NCI-H1417 (cell line): ENCODE measurements at regions not wholly inside any gene's neighbourhood (a gene's known extent, or its start where the extent isn't known, plus 50 kb on each side); places are given as distances from the start of the nearest gene placed in this dataset.
"Not testable (repeated sequence)": the region's sequence is repeated elsewhere in the genome, so short reads cannot be mapped to it uniquely, and the experiment has no call there.

Experiments used
- DNase-seq, 3 experiments: peaks; one replicate each; lab custom pipeline; 2025; lab: John Stamatoyannopoulos, UW

DNA sequence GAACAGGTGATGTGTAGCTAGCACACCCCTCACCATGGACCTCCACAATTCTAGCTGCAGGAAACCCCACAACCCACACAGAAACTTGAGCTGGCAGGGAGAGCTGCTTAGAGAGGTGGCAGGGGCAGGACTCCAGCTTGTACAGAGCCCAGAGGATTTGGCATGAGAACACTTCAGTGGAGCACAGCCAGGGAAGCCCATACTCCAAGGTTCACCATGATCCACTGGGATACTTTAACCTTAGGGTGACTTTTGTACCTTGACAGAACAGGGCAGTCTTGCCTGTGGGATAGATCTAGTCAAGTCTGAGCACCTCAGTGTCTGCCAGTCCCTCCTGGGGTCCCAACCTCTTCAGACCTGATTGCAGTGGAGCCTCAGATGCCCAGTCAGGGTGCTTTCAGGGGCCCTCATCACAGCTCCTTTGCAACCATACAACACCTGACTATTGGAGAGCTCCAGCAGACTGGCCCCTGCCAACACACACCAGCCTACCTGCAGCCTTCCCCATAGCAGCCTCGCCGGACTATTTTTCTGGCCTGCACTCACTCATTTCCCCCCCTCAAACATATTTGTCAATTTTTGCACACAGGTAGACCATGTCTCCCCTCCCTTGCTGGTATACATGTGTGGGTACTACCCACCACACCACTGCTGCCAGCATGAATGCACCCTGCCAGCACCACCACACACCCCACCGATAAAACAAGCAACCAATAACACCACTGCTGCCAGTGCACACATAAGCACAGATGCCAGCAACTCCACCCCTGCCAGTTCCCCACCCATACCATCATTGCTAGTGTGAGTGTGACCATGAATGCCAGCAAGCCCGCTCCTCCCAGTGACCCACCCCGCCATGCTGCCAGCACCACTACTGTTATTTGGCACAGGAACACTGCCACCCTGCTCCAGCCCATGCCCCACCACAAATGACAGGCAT is 56.0 kb upstream of the CDX4 start:
- no peak for DNase-seq

DNA sequence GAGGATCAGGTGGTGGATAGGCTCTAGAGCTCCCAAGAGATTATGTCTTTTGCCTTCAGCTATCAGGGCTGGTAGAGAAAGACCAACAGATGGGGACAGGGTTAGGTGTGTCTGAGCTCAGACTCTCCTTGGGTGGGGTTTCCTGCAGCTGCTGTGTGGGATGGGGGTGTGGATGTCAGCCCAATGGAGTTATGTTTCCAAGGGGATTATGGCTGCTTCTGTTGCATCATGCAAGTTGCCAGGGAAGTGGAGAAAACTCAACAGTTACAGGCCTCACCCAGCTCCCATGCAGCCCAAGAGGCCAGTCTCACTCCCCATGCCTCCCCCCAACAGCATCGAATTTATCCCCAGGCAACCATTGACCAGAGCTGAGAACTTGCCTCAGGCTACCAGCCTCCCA is 80.2 kb upstream of the CDX4 start:
- DNase-seq = no peak

DNA sequence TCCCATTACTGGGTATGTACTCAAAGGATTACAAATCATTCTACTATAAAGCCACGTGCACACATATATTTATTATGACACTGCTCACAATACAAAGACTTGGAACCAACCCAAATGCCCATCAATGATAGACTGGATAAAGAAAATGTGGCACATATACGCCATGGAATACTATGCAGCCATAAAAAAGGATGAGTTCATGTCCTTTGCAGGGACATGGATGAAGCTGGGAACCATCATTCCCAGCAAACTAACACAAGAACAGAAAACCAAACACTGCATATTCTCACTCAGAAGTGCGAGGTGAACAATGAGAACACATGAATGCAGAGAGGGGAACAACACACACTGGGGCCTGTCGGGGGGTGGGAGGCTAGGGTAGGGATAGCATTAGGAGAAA is 89.6 kb upstream of the CDX4 start:
- not testable (repeated sequence) for DNase-seq

DNA sequence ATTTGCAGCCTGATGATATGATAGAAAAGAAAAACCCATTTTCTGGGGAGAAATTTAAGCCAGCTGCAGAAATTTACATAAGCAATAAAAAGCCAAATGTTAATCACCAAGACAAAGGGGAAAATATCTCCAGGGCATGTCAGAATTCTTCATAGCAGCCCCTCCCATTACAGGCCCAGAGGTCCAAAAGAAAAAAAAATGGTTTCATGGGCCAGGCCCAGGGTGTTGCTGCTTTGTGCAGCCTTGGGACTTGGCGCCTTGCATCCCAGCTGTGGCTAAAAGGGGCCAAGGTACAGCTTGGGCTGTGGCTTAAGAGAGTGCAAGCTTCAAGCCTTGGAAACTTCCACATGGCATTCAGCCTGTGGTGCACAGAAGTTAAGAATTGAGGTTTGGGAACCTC is 97.9 kb upstream of the CDX4 start:
- DNase-seq = no peak

DNA sequence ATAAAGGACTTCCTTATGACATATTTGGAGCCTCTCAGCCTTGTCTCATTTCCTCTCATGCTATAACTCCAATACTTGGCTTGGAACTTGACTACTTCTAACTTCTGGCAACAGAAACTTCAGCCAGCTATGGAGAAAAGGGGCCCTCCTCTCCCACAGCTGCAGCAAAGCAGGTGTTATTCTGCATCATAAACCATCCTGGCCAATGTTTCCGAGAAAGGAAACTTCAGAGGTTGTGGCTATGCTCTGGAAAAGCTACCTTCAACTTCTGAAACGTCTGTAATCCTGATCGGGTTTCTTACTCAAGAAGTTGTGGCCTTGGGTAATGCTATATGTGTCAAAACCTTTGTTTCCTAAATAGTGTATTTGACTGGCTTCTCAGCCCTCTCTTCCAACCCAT is 109.5 kb upstream of the CDX4 start:
- no peak for DNase-seq

DNA sequence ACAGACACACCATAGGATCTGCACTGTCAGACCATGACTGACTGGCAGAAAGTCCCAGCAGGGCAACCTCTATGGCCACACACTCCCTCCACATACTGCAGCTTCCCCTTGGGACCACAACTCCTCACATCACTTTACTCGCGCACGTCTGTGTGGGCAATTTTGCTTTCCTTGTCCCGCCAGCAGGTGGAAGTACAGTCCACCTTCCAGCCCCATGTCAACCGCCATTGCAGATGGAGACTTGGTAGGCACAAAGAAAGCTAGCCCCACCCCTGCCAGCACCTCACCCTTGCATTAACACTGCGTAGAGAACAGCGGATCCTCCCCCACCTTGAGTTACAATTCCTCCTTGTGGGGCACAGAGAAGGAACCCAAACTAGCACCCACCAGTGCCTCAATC is 74.4 kb upstream of the NAP1L2 start:
- peak in 1 of 3 experiments; percentile 11 for DNase-seq

DNA sequence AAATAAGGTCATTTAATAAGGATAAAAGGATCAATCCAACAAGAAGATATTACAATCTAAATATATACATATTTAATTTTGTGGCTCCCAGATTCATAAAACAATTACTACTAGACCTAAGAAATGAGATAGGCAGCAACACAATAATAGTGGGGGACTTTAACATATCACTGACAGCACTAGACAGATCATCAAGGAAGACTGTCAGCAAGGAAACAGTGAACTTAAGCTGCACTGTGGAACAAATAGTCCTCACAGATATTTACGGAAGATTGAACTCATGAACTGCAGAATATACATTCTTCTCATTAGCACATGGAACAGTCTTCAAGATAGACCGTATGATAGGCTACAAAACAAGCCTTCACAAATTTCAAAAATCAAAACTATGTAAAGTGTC is 56.1 kb upstream of the NAP1L2 start:
- no peak for DNase-seq

DNA sequence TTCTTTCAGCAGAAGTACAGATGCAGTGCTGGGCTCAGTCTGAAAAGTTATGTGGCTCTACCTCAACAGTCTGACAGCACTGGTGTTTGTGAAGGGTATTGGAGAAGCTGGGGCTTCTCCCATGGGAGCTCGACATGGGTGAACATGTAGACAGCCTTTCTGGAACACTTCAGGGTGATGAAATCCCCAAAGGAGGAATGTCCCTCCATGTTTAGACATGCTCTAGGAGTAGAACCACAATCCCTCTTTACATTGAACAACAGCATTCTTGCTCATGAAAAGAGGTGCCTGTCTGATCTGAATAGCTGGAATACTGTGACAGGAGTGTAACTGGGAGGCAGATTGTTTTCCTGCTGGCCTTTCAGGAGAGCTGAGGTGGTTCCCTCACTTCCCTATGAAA is 53.8 kb upstream of the NAP1L2 start:
- DNase-seq = no peak

DNA sequence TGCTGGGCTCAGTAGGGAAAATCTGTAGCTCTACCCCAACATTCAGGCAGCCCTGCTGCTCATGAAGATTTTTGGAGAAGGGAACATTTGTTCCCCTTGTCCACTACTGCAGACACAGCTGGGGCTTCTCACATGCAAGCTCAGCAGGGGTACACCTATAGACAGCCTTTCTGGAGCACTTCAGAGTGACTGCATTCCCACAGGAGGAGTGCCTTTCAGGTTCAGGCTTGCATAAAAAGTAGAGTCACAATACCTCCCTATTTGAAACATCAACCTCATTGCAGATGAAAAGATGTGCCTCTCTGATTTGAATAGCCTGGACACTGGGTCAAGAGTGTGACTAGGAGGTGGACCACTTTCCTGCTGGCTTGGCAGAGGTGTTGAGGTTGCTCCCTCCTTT is 53.3 kb upstream of the NAP1L2 start:
- no peak for DNase-seq

DNA sequence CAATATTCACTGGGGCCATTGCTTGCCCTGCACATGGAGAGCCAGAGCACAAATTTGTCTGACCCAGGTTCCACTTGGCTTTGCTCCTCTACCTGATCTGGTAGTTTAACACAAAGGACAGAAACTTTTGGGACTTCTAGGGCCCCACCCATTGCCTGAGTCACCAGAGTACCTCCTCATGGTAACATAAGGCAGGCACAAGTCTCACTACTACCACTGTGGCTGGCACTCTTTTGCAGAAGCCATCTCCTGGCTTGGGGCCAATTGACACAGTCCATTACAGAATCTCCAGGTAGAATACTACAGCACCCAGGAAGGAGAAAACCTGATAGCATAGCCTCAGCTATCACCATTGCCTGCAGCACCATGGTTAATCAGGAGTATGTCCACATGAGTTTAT is 52.6 kb upstream of the NAP1L2 start:
- no peak for DNase-seq

DNA sequence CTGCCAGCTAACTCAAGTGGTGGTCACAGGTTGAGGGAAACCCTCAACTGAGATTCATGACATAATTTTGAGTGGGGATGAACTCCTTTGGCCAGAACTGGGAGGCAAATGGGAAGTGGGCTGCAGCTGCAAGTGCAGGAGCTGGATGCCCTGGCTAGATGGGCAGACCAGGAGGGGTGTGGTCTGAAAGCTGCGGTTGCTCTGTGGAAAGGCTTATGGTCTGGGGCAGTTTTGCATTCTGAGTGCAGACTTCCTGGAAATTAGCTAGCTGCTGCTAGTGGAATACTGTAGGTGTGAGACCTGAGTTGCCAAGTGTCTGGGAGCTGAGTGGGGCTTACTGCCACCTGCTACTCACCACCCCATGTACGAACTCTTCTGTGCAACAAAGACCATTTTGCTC is 52.1 kb upstream of the NAP1L2 start:
- no peak for DNase-seq
